GM23338 (cell line): ENCODE measurements at regions not wholly inside any gene's neighbourhood (a gene's known extent, or its start where the extent isn't known, plus 50 kb on each side); places are given as distances from the start of the nearest gene placed in this dataset.

ENCODE experiments used
- EZH2 ChIP-seq: fragments of 200-600 bp; sonication (generic); IDR thresholded peaks from one replicate; pipeline ENCODE4 v1.8.0; 2017; ENCODE audit warnings: antibody characterized with exemption, mild to moderate bottlenecking, low read depth; ENCODE audit not compliant: unreplicated experiment
- EZH2phosphoT487 ChIP-seq: fragments of 200-600 bp; sonication (generic); IDR thresholded peaks from one replicate; pipeline ENCODE4 v1.8.1; 2018; ENCODE audit warnings: antibody characterized with exemption; ENCODE audit not compliant: unreplicated experiment
- TF ChIP-seq, protein P1 (sequence below), 2 experiments: fragments of 200-600 bp in 1 of 2; sonication (generic) in 1 of 2; conservative IDR thresholded peaks; 2 replicates each; pipeline versions ENCODE4 v1.5.1 to v1.6.1; 2016 to 2017; ENCODE audit warnings: antibody characterized with exemption in 2 of 2, low read depth in 2 of 2, mild to moderate bottlenecking in 2 of 2, moderate library complexity in 1 of 2
- TF ChIP-seq, protein P2 (sequence below): IDR thresholded peaks from one replicate; pipeline ENCODE4 v1.6.1; 2018; ENCODE audit warnings: antibody characterized with exemption; ENCODE audit not compliant: unreplicated experiment

DNA sequence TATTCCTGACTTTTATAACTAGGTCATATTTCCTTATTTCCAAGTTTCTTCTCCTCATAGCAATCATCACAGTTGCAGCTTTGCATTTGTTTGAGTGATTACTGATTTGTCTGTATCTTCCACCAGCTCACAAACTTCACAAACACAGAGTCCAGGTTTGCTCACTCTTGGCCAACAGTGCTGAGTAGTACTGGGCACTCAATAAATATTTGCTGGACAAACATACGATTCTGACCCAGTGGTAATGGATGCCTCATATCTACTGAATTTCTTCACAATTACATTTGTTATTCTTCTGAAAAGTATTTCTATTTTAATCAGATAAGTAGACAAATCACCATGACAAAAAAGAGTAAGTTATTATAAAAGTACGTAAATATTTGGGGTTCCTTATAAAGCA is 516.3 kb downstream of the TDRD15 start:
- TF ChIP-seq, protein P1, sequence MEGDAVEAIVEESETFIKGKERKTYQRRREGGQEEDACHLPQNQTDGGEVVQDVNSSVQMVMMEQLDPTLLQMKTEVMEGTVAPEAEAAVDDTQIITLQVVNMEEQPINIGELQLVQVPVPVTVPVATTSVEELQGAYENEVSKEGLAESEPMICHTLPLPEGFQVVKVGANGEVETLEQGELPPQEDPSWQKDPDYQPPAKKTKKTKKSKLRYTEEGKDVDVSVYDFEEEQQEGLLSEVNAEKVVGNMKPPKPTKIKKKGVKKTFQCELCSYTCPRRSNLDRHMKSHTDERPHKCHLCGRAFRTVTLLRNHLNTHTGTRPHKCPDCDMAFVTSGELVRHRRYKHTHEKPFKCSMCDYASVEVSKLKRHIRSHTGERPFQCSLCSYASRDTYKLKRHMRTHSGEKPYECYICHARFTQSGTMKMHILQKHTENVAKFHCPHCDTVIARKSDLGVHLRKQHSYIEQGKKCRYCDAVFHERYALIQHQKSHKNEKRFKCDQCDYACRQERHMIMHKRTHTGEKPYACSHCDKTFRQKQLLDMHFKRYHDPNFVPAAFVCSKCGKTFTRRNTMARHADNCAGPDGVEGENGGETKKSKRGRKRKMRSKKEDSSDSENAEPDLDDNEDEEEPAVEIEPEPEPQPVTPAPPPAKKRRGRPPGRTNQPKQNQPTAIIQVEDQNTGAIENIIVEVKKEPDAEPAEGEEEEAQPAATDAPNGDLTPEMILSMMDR (conservative IDR thresholded peaks at IDR 0.05; ENCODE audit: low read depth in 2 of 2): no peak
- TF ChIP-seq EZH2phosphoT487 (no peak), EZH2 (no peak)
- TF ChIP-seq, protein P2, sequence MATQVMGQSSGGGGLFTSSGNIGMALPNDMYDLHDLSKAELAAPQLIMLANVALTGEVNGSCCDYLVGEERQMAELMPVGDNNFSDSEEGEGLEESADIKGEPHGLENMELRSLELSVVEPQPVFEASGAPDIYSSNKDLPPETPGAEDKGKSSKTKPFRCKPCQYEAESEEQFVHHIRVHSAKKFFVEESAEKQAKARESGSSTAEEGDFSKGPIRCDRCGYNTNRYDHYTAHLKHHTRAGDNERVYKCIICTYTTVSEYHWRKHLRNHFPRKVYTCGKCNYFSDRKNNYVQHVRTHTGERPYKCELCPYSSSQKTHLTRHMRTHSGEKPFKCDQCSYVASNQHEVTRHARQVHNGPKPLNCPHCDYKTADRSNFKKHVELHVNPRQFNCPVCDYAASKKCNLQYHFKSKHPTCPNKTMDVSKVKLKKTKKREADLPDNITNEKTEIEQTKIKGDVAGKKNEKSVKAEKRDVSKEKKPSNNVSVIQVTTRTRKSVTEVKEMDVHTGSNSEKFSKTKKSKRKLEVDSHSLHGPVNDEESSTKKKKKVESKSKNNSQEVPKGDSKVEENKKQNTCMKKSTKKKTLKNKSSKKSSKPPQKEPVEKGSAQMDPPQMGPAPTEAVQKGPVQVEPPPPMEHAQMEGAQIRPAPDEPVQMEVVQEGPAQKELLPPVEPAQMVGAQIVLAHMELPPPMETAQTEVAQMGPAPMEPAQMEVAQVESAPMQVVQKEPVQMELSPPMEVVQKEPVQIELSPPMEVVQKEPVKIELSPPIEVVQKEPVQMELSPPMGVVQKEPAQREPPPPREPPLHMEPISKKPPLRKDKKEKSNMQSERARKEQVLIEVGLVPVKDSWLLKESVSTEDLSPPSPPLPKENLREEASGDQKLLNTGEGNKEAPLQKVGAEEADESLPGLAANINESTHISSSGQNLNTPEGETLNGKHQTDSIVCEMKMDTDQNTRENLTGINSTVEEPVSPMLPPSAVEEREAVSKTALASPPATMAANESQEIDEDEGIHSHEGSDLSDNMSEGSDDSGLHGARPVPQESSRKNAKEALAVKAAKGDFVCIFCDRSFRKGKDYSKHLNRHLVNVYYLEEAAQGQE: no peak
